SHP77 treated with DMSO at 0.1 percent for 48 hours (cell line): ENCODE measurements at regions not wholly inside any gene's neighbourhood (a gene's known extent, or its start where the extent isn't known, plus 50 kb on each side); places are given as distances from the start of the nearest gene placed in this dataset.

Experiments used
- DNase-seq: peaks from one replicate; lab custom pipeline; 2025; lab: John Stamatoyannopoulos, UW

DNA sequence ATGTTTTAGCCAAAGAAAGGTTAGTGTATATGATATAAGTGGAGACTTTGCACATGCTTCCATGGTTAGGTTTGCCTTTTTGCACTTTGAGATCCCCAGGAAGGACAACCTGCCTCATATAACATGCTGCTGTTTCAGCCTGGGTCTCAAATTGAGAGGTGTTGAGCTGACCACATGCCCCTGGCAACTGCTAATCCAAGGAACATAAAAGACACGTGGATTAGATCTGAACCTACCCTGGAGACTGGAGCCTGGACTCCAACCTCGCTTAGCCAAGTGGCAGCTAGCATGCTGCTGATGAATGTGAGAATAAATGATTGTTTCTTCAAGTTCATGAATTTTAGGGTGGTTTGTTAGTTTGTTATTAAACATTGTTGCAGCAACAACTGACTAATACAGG lies 301.8 kb upstream of the TBC1D5 start:
- no peak for DNase-seq

DNA sequence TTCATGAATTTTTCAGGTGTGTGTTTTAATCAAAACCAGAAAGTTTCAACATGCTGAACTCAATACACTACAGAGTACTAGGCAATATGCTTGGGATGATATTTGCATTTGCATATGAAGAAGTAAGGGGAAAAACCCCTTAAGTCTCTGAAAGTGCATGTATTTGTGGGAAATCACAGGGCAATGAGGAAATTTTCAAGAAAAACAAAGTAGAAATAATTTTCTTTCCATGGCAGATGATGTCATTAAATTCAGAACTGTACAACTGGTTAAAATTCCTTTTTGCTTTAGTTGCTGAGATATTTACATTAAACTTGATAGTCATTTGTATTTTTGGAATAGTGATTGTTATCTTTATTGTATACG lies 294.0 kb upstream of the TBC1D5 start:
- DNase-seq, result no peak

DNA sequence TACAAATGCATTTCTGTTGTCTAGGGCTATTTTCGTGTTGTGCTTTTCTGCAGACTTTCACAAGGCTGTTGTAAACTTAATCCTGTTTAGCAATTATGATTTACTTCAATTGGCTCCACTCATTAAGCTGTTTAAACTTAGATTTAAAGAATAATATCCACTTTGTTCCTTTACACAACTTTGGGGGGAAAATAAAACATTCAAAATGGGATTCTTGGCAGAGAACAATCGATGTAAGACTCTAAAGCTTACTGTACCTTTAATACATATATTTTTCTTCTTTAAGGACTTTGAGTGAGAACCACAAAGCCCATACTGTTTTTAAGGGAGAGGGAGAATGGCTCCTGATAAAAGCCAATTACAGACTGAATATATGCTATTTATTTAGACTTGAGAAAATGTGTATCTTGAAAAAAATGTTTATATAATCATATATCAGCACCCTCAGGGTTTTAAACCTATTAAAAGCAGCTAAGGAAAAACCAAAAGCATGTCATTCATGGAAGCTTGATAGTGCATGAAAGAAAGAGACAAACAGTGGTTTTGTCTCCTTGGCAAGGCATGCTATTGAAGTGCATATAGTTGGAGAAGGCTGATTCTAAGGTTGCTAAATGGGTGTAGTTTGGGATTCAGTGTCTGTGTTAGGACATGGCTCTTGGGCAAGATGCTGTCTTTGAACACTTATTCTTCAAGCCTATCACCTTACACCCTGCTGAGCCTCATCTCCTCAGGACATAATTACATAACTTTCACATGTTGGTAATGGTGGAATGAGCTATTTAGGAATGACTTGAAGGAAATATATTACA lies 293.4 kb upstream of the TBC1D5 start:
- no peak for DNase-seq

DNA sequence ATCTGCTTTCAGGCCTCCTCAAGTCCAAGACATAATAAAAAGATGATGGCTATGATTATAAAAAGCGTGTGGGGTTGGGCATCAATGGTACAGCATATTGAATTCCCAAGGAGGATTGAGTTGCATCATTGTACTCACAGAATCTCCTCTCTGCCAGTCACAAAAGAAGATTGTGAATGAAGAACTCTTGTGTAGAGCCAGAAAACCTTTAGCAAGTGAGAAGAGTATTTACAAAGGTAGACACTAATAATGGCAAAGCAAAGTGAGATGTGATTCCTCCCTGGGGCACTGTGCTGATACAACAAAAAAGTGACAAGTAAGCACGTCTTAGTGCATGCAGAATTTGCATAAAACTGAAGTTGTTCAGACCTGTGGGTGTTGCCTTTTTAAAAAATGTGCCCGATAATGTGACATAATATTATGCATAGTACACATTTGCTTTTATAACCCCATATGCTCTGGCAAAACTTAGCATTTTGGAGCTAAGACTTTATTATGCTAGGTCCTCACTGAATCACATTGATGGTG lies 291.2 kb upstream of the TBC1D5 start:
- DNase-seq, result no peak

- no peak for DNase-seq
Measured at GRCh38 chr3:18030371-18030870, 288.0 kb upstream of the TBC1D5 start.

DNA sequence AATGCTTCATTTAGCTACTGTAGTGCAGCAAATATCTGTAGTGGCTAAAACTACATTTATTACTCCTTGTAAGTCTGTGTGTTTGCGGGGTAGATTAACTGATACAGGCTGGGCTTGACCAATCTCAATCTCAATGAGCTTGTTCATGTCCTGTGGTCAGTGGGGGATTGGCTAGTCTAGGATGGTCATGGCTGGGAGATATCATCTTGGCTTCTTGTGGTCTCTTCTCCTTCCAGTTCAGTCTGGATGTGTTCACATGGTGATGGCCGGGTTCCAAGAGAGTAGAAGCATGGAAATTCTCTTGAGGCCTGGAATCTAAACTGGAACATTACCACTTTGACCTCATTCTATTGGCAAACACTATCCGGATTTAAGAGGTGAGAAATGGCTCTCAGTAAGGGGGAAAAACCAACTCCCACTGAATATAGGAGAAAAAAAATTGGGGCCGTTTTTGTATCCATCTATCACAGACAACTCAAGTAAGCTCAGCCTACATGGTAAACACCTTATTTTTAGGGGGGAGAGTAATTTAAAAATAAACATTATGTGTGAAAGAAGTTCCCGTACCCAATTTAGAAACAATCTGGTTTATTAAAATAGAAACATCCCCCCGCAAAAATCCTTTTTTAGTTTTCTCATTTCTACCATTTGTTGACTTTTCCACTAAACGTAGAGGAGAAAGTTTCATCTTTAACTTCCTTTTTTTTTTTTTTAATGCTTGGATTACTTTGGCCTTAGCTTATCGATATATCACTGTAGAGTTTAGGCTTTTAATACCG lies 284.9 kb upstream of the TBC1D5 start:
- DNase-seq, result no peak

GRCh38 chr3:18024715-18025114 lies 282.3 kb upstream of the TBC1D5 start:
- no peak for DNase-seq

DNA sequence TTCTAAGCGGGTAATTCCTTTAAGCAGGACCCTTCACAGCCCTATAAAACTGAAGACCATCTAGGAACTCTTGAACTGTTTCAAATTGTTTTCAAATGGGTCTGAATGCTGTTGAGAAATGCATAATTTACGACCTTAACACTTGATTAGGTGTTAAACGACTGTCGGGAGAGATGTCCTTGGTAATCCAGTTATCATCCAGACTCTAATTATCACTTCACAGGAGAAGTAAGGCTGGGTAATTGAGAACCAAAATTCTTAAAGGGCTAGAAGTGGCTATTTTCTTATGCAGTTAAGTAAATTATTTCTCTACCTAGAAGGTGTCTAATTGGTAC lies 276.7 kb upstream of the TBC1D5 start:
- no peak for DNase-seq

- no peak for DNase-seq
Measured at GRCh38 chr3:18018491-18019160, 276.2 kb upstream of the TBC1D5 start.

- DNase-seq, result no peak
Measured at GRCh38 chr3:18016366-18016765, 273.9 kb upstream of the TBC1D5 start.

DNA sequence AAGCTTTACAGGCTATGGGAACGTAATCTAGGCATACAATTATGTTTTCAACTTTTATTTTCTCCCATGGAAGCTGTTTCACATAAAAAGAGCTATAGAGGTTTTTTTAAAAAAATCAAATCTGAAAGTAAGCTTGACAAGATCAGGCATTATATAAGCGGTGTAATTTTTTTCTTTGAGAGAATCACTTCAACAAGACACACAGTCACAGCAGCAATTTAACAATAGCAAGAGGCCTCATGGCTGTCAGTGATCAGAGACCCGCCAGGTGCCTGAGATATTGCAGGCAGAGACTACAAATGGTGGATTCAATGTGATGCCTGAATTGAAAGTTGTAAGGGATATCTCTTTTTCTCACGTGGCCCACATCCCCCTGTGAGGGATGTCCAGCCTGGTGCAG lies 270.5 kb upstream of the TBC1D5 start:
- no peak for DNase-seq

DNA sequence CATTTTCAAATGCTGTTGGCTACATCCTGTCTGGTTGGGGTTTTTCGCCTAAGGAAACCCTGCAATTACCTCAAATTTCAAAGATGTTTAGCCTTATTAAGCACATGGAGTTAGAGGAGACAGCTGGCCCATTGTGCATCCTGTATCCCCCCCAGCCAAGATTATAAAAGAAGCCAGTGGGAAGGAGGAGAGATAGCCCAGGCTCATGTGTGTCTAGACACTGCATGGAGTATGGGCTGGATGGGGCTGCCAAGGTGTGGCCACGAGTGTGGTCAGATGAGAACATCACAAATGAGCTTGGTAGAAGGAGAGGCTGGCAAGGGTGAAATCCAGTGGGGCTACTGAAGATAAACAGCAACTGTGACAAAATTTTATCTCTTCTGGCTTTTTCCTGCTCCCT lies 270.0 kb upstream of the TBC1D5 start:
- no peak for DNase-seq

DNA sequence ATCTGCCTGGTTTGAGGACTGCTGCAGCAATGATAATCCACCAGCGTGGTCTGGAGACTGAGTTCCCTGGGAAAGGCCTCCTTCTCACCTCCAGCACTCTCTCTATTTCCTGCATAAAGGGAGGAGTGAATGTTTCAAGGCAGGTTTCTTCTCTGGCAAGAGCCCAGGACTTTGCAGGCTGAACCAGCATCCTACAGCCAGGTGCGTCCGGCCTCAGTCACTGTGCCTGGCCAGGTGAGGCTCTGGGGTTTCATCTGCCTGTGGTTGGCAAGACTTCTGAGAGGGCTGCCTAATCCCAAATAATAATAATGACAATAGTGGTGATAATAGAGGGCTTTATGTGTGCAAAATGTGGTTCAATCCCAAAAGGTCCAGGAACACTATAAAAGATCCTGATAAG lies 269.0 kb upstream of the TBC1D5 start:
- DNase-seq, result no peak

DNA sequence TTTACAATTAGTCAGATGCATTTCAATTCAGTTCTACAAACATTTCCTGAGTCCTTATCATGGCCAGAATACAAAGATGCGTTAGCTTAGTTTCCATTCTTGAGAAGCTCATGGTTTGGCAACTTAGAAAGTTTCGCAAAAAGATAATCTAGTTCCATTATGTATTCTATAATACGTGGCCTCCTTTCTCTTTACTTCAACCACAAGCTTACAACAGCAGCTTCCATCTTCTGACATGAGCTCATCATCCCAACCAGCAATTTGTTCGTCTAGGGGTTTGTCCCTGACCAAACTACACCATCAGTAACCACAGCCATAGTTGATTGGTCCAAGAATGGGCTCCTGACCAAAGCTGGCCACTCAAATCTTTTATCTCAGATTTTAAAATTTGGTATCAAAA lies 267.6 kb upstream of the TBC1D5 start:
- no peak for DNase-seq

DNA sequence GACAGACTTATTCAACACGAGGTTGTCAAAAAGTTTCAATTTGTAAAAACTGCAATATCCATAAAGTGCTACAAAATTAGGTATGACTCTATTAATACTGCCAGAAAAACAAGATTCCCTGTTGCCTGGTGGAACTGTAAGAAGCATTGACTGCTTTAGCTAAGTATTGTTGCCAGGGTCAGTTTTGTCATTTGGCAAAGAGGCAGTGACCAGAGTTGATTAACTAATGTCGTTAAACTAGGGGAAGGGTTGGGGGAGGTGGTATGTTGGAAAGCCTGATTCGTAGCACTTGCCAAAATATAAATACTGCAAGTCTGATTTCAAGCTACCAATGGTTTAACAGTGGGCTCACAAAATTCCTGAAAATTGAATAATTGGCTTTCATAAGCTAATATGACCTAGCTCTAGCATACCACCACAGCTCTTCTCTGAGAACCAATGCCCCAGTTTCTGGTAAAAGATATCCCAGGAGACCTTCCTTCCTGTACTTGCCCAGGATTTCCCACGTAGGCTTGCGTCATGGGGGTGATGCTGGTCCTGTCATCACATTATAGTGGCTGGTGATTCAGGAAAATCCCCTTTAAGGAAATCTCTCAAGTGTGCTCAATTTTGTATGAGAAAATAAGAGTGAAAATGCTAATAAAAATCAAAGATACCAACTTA lies 266.4 kb upstream of the TBC1D5 start:
- DNase-seq, result no peak

DNA sequence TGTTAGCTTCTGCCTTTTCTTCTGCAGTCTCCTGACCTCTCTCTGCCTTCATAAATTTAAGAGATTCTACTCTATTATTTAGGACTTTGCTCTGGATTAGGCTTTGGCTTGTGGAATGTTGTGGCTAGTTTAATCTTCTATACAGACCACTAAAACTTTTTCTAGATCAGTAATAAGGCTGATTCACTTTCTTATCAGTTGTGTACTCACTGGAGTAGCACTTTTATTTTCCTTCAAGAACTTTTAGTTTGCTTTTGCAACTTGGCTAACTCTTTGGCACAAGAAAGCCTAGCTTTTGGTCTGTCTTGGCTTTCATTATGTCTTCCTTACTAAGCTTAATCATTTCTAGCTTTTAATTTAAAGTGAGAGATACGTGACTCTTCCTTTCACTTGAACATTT lies 265.5 kb upstream of the TBC1D5 start:
- no peak for DNase-seq

GRCh38 chr3:17995769-17996168 lies 253.3 kb upstream of the TBC1D5 start:
- DNase-seq, result no peak

- no peak for DNase-seq
Measured at GRCh38 chr3:17994167-17994566, 251.7 kb upstream of the TBC1D5 start.

- DNase-seq, result no peak
Measured at GRCh38 chr3:17990390-17990789, 248.0 kb upstream of the TBC1D5 start.

DNA sequence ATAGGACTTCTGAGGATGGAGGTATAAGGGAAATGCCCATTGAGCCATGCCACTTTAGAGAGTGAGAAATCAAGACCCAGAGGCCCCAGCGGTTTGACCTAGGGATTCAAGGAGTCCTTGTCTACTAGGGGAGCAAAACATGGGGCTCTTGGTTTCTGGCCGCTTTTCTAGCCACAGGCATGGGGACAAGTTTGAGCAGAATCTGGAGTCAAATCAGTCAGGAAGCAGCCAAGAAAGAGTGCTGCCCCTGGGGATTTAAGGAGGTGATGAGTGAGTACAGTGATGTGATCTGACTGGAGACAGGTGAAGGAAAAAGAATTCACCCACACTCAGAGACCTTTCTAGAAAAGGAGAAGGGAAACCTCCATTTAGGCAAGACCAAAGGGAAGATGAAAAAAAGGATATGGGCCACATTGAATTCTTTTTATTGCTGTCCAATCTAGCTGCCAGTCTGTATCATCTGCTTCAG lies 244.0 kb upstream of the TBC1D5 start:
- no peak for DNase-seq

DNA sequence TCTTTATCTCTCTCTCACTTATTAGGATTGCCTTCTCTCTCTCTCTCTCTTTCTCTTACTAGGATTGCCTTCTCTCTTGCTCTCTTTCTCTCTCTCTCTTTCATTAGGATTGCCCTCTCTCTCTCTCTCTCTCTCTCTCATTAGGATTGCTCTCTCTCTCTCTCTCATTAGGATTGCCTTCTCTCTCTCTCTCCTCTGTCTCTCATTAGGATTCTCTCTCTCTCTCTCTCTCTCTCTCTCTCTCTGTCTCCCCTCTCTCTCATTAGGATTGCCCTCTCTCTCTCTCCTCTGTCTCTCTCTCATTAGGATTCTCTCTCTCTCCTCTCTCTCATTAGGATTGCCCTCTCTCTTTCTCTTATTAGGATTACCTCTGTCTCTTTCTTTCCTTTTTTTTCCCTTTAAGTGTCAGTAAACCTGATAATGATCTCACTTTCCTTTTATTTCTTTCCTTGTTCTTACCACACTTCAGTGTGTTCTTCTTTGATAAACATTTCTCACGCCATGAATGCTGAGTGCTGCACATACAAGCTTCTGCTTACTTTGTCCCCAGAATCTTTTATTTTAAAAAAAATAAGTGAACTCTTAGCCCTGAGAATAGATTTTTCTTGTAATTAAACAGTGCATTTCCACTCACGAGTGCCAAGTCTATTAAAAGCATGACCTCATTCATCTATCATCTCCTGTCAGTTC lies 243.4 kb upstream of the TBC1D5 start:
- DNase-seq, result no peak
